ENCODE measurements at regions not wholly inside any gene's neighbourhood (a gene's known extent, or its start where the extent isn't known, plus 50 kb on each side); places are given as distances from the start of the nearest gene placed in this dataset.

DNA sequence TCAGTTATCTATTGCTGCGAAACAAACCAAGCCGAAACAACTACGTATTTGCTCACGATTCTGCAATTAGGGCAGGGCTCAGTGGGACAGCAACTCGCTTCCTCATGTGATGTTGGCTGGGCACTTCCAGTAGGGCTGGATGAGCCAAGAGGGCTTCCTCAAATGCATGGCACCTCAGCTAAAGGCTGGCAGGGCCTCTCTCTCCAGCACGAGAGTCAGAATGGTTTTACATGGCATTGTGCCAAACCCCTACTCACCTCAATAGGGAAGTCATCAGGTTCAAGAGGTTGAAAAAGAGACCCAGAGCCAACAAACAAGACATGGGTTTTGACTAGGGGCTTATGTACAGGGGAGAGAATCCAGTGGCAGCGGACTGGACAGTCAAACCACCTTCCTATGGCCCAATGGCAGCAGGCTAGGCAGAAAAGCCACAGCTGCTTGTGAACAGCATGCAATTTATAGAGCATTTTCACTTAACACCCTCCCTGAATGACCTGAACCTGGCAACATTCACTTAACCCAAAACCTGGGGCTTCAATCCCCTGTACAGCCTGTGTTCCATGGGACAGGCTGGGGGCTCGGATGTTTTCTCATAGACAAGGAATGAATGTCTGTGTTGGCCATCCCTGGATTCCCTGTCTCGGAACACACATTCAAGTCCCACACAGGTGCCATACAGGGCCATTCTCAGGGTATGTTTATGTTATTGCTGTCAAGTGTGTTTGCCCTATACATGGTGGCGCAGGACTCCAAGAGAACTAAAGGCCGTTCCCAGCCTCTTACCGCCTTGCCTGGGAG, 154.2 kb upstream of the NAV2 start:
- TF ChIP-seq, protein P1, sequence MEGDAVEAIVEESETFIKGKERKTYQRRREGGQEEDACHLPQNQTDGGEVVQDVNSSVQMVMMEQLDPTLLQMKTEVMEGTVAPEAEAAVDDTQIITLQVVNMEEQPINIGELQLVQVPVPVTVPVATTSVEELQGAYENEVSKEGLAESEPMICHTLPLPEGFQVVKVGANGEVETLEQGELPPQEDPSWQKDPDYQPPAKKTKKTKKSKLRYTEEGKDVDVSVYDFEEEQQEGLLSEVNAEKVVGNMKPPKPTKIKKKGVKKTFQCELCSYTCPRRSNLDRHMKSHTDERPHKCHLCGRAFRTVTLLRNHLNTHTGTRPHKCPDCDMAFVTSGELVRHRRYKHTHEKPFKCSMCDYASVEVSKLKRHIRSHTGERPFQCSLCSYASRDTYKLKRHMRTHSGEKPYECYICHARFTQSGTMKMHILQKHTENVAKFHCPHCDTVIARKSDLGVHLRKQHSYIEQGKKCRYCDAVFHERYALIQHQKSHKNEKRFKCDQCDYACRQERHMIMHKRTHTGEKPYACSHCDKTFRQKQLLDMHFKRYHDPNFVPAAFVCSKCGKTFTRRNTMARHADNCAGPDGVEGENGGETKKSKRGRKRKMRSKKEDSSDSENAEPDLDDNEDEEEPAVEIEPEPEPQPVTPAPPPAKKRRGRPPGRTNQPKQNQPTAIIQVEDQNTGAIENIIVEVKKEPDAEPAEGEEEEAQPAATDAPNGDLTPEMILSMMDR (IDR thresholded peaks at IDR 0.05) = no peak
- TF ChIP-seq POLR2AphosphoS5 (IDR thresholded peaks at IDR 0.05) = no peak
